Pancreas (tissue), 10 donors: ENCODE measurements at regions not wholly inside any gene's neighbourhood (a gene's known extent, or its start where the extent isn't known, plus 50 kb on each side); places are given as distances from the start of the nearest gene placed in this dataset.

Experiments used
- ATAC-seq, 4 donors: fragments of 200-7000 bp; cut with Tn5 transposase; one replicate each; pipeline versions ENCODE4 v1.8.0 to v1.9.1; 2020; ENCODE audit warnings: mild to moderate bottlenecking in 4 of 4, moderate library complexity in 4 of 4
- DNase-seq, 6 donors: peaks; one replicate each; pipeline ENCODE4 v3.0.0-alpha.2; 2020
- FAIRE-seq: peaks from 2 replicates; lab custom pipeline; 2012; peaks lifted over from hg19 to GRCh38; lab: Jason Lieb, UNC
- H3K27ac ChIP-seq, 4 donors: fragments of 200-600 bp; sonication (generic); 1 replicate in 3 of 4; 2 replicates in 1 of 4; pipeline versions ENCODE4 v1.5.0 to v1.8.0; 2020
- H3K27me3 ChIP-seq, 4 donors: fragments of 200-600 bp; one replicate each; pipeline ENCODE4 v1.8.0; 2021
- H3K36me3 ChIP-seq, 3 donors: fragments of 200-600 bp; sonication (generic) in 1 of 3; one replicate each; pipeline versions ENCODE4 v1.5.0 to v1.8.0; 2020 to 2021
- H3K4me1 ChIP-seq, 3 donors: fragments of 200-600 bp; one replicate each; pipeline ENCODE4 v1.8.0; 2021
- H3K4me3 ChIP-seq, 4 donors: fragments of 200-600 bp; sonication (generic) in 2 of 4; one replicate each; pipeline versions ENCODE4 v1.5.0 to v1.8.0; 2020 to 2021
- H3K9me3 ChIP-seq, 4 donors: fragments of 200-600 bp; one replicate each; pipeline ENCODE4 v1.8.0; 2021
- CTCF ChIP-seq, 4 donors: fragments of 200-600 bp; sonication (generic) in 3 of 4; IDR thresholded peaks; one replicate each; pipeline versions ENCODE4 v1.5.0 to v1.8.0; 2021; ENCODE audit warnings: antibody characterized with exemption in 4 of 4
- WGBS, 2 donors: extraction: QIAGEN DNeasy Blood & Tissue Kit; methylation state at CpG; one replicate each; pipeline ENCODE4 v1.1.7; 2013; 5-methylcytosine and 5-hydroxymethylcytosine counted together
- intact Hi-C, 3 donors: fragments of 100-400 bp; cut with DNase I; formaldehyde crosslinking; loops; one replicate each; pipeline versions ENCODE4 v1.11.1 to v1.14.2; 2022
- donor health status: healthy with polysubstance abuse.
- donor health status: DM: no; HTN: no; CAD: no; lungs with moderate emphysema.
- donor health status: DM: no; HTN: no; CAD: no.
- donor health status: control.
- donor health status: control.
- donor health status: Bipolar disorder and iron deficiency.
- donor health status: DM: yes; HTN: yes; CAD: no.
- donor health status: DM: no; HTN: no; CAD: no.
- donor health status: DM: no; HTN: no; CAD: no.
- donor health status: DM: yes; HTN: yes; CAD: no.

DNA sequence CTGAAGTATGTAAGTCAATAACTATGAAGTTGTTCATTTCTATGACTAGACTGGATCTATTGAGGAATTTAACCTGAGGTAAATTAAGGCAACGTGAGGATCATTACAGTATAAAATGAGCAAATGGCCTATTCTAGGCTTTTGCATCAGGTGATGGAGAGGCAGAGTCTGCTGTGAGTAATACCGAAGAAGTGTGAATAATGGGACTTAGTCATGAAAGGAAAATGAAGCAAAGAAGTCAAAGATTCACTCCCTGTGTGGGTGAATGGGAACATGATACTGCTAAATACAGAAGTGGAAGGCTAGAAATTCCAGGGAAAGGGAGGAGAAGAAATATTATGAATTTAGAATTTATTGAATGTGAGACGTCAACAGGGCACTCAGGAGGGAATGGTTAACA, 774.1 kb downstream of the LIG4 start:
- Histone ChIP-seq H3K27ac (no peak overlapping the region), H3K4me3 (no peak overlapping the region), H3K36me3 (no peaks in the 10 kb centered on the region), H3K4me1 (no peaks in the 10 kb centered on the region), H3K9me3 (no peaks in the 10 kb centered on the region), H3K27me3 (no peaks in the 10 kb centered on the region)
- WGBS, 2 donors, result 59 to 70% methylated on average over 3 of the region's 3 CpGs
- FAIRE-seq, result no peak
- intact Hi-C loops, result no loop called here
- no peak for DNase-seq
- ATAC-seq, result no peak
- no peak for TF ChIP-seq CTCF (IDR thresholded peaks at IDR 0.05)

DNA sequence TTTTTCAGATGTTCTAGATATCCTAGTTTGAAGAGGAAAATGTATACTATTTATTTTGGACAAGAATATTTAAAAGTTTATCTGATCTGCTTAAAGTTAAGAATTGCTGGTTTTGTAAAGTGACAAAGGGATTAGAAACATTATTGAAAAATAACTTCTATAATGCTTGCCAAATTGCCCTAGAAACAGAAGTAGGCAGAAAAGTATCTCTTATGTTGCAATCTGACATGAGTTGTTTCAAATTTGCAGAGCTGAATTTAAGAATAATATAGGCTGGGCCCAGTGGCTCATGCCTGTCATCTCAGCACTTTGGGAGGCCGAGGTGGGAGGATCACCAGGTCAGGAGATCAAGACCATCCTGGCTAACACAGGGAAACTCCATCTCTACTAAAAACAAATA, 777.1 kb downstream of the LIG4 start:
- Histone ChIP-seq H3K36me3 (no peaks in the 10 kb centered on the region), H3K4me1 (no peaks in the 10 kb centered on the region), H3K27me3 (no peaks in the 10 kb centered on the region), H3K4me3 (no peak overlapping the region), H3K27ac (no peak overlapping the region), H3K9me3 (no peaks in the 10 kb centered on the region)
- WGBS, 2 donors, result 68 to 78% methylated on average over 1 of the region's 1 CpG
- TF ChIP-seq CTCF (IDR thresholded peaks at IDR 0.05), result no peak
- intact Hi-C loops, result no loop called here
- ATAC-seq (no peak), DNase-seq (no peak), FAIRE-seq (no peak)

- Histone ChIP-seq H3K4me1 (no peaks in the 10 kb centered on the region), H3K4me3 (no peak overlapping the region), H3K27me3 (no peaks in the 10 kb centered on the region), H3K9me3 (no peaks in the 10 kb centered on the region), H3K36me3 (no peaks in the 10 kb centered on the region), H3K27ac (no peak overlapping the region)
- TF ChIP-seq CTCF (IDR thresholded peaks at IDR 0.05), result no peak
- no peak for DNase-seq
- ATAC-seq, result no peak
- no peak for FAIRE-seq
- intact Hi-C loops, result no loop called here
- WGBS, 2 donors, result 75 to 89% methylated on average over 4 of the region's 4 CpGs
Measured at GRCh38 chr13:107434347-107434746, 781.0 kb downstream of the LIG4 start.

DNA sequence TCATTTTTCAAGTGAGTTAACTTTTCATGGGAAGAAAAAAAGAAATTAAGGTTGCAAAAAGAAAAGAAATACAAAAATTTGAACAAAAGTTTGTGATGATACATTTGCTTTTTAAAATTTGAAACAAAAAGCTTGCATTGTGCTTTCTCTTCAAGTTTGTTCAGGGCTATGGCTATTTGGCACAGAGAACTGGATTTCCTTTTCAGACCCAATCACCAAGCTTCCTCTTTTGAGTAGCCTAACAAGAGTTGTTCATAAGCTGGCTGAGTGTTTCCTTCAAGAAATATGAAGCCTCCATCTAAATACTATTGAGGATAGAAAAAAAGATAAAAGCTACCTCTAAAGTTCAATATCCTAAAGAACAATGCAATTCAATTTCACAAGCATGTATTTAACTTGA, 787.8 kb downstream of the LIG4 start:
- intact Hi-C loops, result no loop called here
- Histone ChIP-seq H3K36me3 (no peaks in the 10 kb centered on the region), H3K4me1 (no peaks in the 10 kb centered on the region), H3K27me3 (no peaks in the 10 kb centered on the region), H3K4me3 (no peak overlapping the region), H3K9me3 (no peaks in the 10 kb centered on the region), H3K27ac (no peak overlapping the region)
- TF ChIP-seq CTCF (IDR thresholded peaks at IDR 0.05), result no peak
- no peak for FAIRE-seq
- no peak for DNase-seq
- no peak for ATAC-seq

- ATAC-seq (no peak), FAIRE-seq (no peak), DNase-seq (no peak)
- no peaks in the 10 kb centered on the region for H3K9me3 ChIP-seq
- H3K4me3 ChIP-seq, result no peak overlapping the region
- no peak overlapping the region for H3K27ac ChIP-seq
- H3K36me3 ChIP-seq, result no peaks in the 10 kb centered on the region
- H3K4me1 ChIP-seq, result no peaks in the 10 kb centered on the region
- WGBS, 2 donors, result 60 to 77% methylated on average over 2 of the region's 2 CpGs
- intact Hi-C loops, result no loop called here
- no peak for TF ChIP-seq CTCF (IDR thresholded peaks at IDR 0.05)
- no peaks in the 10 kb centered on the region for H3K27me3 ChIP-seq
Measured at GRCh38 chr13:107422421-107422820, 792.9 kb downstream of the LIG4 start.
